ENCODE measurements at regions not wholly inside any gene's neighbourhood (a gene's known extent, or its start where the extent isn't known, plus 50 kb on each side); places are given as distances from the start of the nearest gene placed in this dataset.

- ChIA-PET POLR2A (ENCODE audit: low non-redundant PET) (no interaction called here), CTCF (no interaction called here)
- TF ChIP-seq EZH2 (IDR thresholded peaks at IDR 0.05; ENCODE audit: borderline replicate concordance, low read depth, low read length, poor library complexity, severe bottlenecking), result no peak
- TF ChIP-seq, protein P1, sequence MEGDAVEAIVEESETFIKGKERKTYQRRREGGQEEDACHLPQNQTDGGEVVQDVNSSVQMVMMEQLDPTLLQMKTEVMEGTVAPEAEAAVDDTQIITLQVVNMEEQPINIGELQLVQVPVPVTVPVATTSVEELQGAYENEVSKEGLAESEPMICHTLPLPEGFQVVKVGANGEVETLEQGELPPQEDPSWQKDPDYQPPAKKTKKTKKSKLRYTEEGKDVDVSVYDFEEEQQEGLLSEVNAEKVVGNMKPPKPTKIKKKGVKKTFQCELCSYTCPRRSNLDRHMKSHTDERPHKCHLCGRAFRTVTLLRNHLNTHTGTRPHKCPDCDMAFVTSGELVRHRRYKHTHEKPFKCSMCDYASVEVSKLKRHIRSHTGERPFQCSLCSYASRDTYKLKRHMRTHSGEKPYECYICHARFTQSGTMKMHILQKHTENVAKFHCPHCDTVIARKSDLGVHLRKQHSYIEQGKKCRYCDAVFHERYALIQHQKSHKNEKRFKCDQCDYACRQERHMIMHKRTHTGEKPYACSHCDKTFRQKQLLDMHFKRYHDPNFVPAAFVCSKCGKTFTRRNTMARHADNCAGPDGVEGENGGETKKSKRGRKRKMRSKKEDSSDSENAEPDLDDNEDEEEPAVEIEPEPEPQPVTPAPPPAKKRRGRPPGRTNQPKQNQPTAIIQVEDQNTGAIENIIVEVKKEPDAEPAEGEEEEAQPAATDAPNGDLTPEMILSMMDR (conservative IDR thresholded peaks at IDR 0.05; ENCODE audit: low read depth, low read length), result no peak
- no peaks in the 10 kb centered on the region for H3K9me3 ChIP-seq (ENCODE audit: low read depth, low read length, poor library complexity, severe bottlenecking)
- intact Hi-C loops (cut with micrococcal nuclease; ENCODE audit: unreplicated experiment), result no loop called here
- H3K4me3 ChIP-seq (ENCODE audit: low read depth, low read length, poor library complexity, severe bottlenecking), result no peak overlapping the region
- no peak for DNase-seq (ENCODE audit: low spot score)
- no peaks in the 10 kb centered on the region for H3K36me3 ChIP-seq (ENCODE audit: insufficient read depth, low read length, poor library complexity, severe bottlenecking)
- no peak overlapping the region for H3K27ac ChIP-seq (ENCODE audit: low read depth, low read length, poor library complexity, severe bottlenecking)
- H3K4me1 ChIP-seq (ENCODE audit: insufficient read depth, low read length, poor library complexity, severe bottlenecking), result no peaks in the 10 kb centered on the region
- no TSS peak for BruUV-seq (replicated peaks)
- H3K27me3 ChIP-seq (replicated peaks; ENCODE audit: insufficient read depth, low read depth, low read length, poor library complexity), result peaks cover 30% of the 10 kb centered on the region
Measured at GRCh38 chr12:4050340-4050739, 177.1 kb upstream of the PARP11 start.

DNA sequence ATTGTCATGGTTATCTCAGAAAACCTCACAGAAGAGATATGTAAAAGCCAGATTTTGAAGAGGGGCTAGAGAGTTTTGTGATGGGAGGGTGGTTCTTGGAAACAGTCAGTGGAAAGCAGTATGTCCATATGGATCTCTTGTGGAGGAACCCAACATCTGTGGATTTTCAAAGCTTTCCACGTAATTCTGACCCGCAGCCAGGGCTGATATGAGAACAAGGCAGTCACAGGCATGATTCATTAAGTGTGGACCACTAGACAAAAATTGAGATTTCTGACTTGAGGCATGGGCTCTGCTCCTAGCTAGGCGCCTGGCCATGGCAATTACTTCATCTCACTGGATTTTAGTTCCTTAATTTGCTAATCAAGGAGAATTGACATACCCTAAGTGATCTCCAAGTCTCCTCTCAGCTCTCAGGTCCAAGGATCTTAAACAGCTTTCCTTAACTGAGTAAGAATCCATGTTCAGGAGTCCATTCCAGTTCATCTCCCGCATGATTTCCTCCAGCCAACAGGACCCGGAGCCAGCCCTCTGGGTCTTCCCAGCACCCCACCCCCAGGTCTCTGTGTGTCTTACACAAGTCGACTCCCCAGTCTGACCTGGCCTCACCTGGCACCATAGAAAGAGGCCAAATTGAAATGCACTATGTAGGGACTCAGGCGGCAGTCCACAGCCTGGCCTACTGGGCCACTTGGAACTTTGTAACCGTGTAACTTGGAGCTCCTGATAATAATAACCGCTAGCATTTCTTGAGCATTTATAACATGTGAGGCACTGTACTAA is 176.3 kb upstream of the PARP11 start:
- POLR2A ChIA-PET (ENCODE audit: low non-redundant PET), result no interaction called here
- H3K4me3 ChIP-seq (ENCODE audit: low read depth, low read length, poor library complexity, severe bottlenecking), result no peak overlapping the region

DNA sequence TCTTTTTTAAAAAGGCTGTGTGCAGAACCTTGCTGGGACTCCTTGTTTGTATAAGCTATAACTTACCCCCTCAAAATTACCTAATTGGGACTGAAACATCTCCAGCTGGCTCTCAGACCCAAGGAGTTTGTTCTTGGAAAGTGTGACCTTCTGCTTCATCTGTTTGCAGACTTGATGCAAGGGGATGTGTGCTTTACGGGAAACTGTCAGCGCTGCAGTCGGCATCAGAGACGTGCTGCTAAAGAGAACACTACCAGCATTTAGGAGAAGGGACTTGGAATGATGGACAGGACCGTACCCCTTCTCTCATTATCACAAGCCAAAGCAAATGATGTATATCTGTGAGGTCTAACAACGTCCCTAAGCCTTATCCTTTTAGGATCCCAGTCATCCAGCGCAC is 174.2 kb upstream of the PARP11 start:
- CTCF ChIA-PET, result interaction anchor here (0.5 kb wide), 1 partner anchor 389 kb away, joined by 4 read pairs; no protein-coding TSS in a partner anchor
- Histone ChIP-seq H3K9me3 (ENCODE audit: low read depth, low read length, poor library complexity, severe bottlenecking) (no peaks in the 10 kb centered on the region), H3K36me3 (ENCODE audit: insufficient read depth, low read length, poor library complexity, severe bottlenecking) (no peaks in the 10 kb centered on the region), H3K4me3 (ENCODE audit: low read depth, low read length, poor library complexity, severe bottlenecking) (no peak overlapping the region), H3K27me3 (replicated peaks; ENCODE audit: insufficient read depth, low read depth, low read length, poor library complexity) (peaks cover 21% of the 10 kb centered on the region), H3K27ac (ENCODE audit: low read depth, low read length, poor library complexity, severe bottlenecking) (no peak overlapping the region), H3K4me1 (ENCODE audit: insufficient read depth, low read length, poor library complexity, severe bottlenecking) (no peaks in the 10 kb centered on the region)
- TF ChIP-seq, protein P1 (conservative IDR thresholded peaks at IDR 0.05; ENCODE audit: low read depth, low read length), result no peak
- no peak for TF ChIP-seq EZH2 (IDR thresholded peaks at IDR 0.05; ENCODE audit: borderline replicate concordance, low read depth, low read length, poor library complexity, severe bottlenecking)
- intact Hi-C loops (cut with micrococcal nuclease; ENCODE audit: unreplicated experiment), result no loop called here
- BruUV-seq (replicated peaks), result no TSS peak
- DNase-seq (ENCODE audit: low spot score), result no peak
- POLR2A ChIA-PET (ENCODE audit: low non-redundant PET), result no interaction called here

More for the DNA sequence above, 176.3 kb upstream of the PARP11 start:
- TF ChIP-seq, protein P1 (conservative IDR thresholded peaks at IDR 0.05; ENCODE audit: low read depth, low read length), result no peak
- intact Hi-C loops (cut with micrococcal nuclease; ENCODE audit: unreplicated experiment), result no loop called here
- H3K9me3 ChIP-seq (ENCODE audit: low read depth, low read length, poor library complexity, severe bottlenecking), result no peaks in the 10 kb centered on the region
- BruUV-seq (replicated peaks), result no TSS peak
- H3K27ac ChIP-seq (ENCODE audit: low read depth, low read length, poor library complexity, severe bottlenecking), result no peak overlapping the region
- no peaks in the 10 kb centered on the region for H3K4me1 ChIP-seq (ENCODE audit: insufficient read depth, low read length, poor library complexity, severe bottlenecking)
- no peaks in the 10 kb centered on the region for H3K36me3 ChIP-seq (ENCODE audit: insufficient read depth, low read length, poor library complexity, severe bottlenecking)
- H3K27me3 ChIP-seq (replicated peaks; ENCODE audit: insufficient read depth, low read depth, low read length, poor library complexity), result peaks cover 30% of the 10 kb centered on the region
- CTCF ChIA-PET, result no interaction called here
- no peak for DNase-seq (ENCODE audit: low spot score)

All from A673 (cell line).